HEK293 (cell line): ENCODE measurements at regions not wholly inside any gene's neighbourhood (a gene's known extent, or its start where the extent isn't known, plus 50 kb on each side); places are given as distances from the start of the nearest gene placed in this dataset.

Experiments
- CTCF ChIA-PET: fragments of 350-600 bp; formaldehyde crosslinking; extraction: SDS; loops from one replicate; lab custom pipeline; 2021; ENCODE audit warnings: antibody characterized with exemption; lab: Yijun Ruan, JAX
- POLR2A ChIA-PET: fragments of 300-600 bp; formaldehyde crosslinking; extraction: SDS; loops from one replicate; lab custom pipeline; 2020; ENCODE audit warnings: antibody characterized with exemption, inconsistent platforms; lab: Yijun Ruan, JAX
- H3K27ac ChIP-seq: fragments of 200-500 bp; sonication (Bioruptor generic); 2 replicates; pipeline ENCODE4 v1.5.1; 2014; ENCODE audit warnings: low read depth, low read length, control low read depth, inconsistent platforms; ENCODE audit errors: extremely low read depth
- H3K36me3 ChIP-seq, 2 experiments: fragments of 200-500 bp in 1 of 2; sonication (Bioruptor generic) in 1 of 2; 1 replicate in 1 of 2; 2 replicates in 1 of 2; pipeline ENCODE4 v1.5.1; 2014 to 2017; ENCODE audit warnings: inconsistent platforms in 2 of 2, low read length in 2 of 2; ENCODE audit not compliant: control insufficient read depth in 2 of 2, insufficient read depth in 1 of 2
- H3K4me1 ChIP-seq: fragments of 200-500 bp; sonication (Bioruptor generic); 2 replicates; pipeline ENCODE4 v1.5.1; 2014; ENCODE audit warnings: mild to moderate bottlenecking, low read length, inconsistent platforms; ENCODE audit not compliant: control insufficient read depth, insufficient read depth
- H3K4me3 ChIP-seq: 2 replicates; pipeline ENCODE4 v1.5.1; 2011; ENCODE audit warnings: low read depth, mild to moderate bottlenecking, control low read depth, low read length, moderate library complexity
- H3K9me3 ChIP-seq: fragments of 200-500 bp; sonication (Bioruptor generic); 2 replicates; pipeline ENCODE4 v1.5.1; 2014; ENCODE audit warnings: low read depth, low read length, inconsistent platforms; ENCODE audit not compliant: control insufficient read depth, insufficient read depth
- BCL11A ChIP-seq: fragments of 450-650 bp; formaldehyde crosslinking; IDR thresholded peaks from 2 replicates; pipeline ENCODE4 v1.5.1; 2016; ENCODE audit warnings: low read depth, missing biosample characterization, missing genetic modification characterization
- HOXC10 ChIP-seq: sonication (generic); formaldehyde crosslinking; IDR thresholded peaks from 2 replicates; pipeline ENCODE4 v1.8.1; 2023; ENCODE audit warnings: mild to moderate bottlenecking, missing genetic modification reagents
- KLF1 ChIP-seq: fragments of 450-650 bp; formaldehyde crosslinking; IDR thresholded peaks from 2 replicates; pipeline ENCODE4 v1.5.1; 2016; ENCODE audit warnings: missing biosample characterization, missing genetic modification characterization
- KLF10 ChIP-seq: fragments of 450-650 bp; IDR thresholded peaks from 2 replicates; pipeline ENCODE4 v1.5.1; 2018; ENCODE audit warnings: missing biosample characterization, mild to moderate bottlenecking, missing genetic modification characterization
- MEIS1 ChIP-seq: sonication (generic); formaldehyde crosslinking; IDR thresholded peaks from 2 replicates; pipeline ENCODE4 v1.8.1; 2022; ENCODE audit warnings: missing genetic modification reagents, mild to moderate bottlenecking, borderline replicate concordance
- PRDM2 ChIP-seq: fragments of 450-650 bp; formaldehyde crosslinking; IDR thresholded peaks from 2 replicates; pipeline ENCODE4 v1.5.1; 2016; ENCODE audit warnings: missing biosample characterization, missing genetic modification characterization, borderline replicate concordance
- SP3 ChIP-seq: fragments of 450-650 bp; formaldehyde crosslinking; IDR thresholded peaks from 2 replicates; pipeline ENCODE4 v1.5.1; 2016; ENCODE audit warnings: missing biosample characterization, missing genetic modification characterization
- TRIM28 ChIP-seq: IDR thresholded peaks from 2 replicates; pipeline ENCODE4 v1.6.1; 2011; ENCODE audit warnings: low read length, control low read depth, borderline replicate concordance
- ZFHX2 ChIP-seq: fragments of 450-650 bp; formaldehyde crosslinking; conservative IDR thresholded peaks from 2 replicates; pipeline ENCODE4 v1.5.1; 2016; ENCODE audit warnings: missing biosample characterization, missing genetic modification characterization
- ZNF140 ChIP-seq: fragments of 450-650 bp; formaldehyde crosslinking; IDR thresholded peaks from 2 replicates; pipeline ENCODE4 v1.5.1; 2016; ENCODE audit warnings: missing biosample characterization, missing genetic modification characterization
- ZNF157 ChIP-seq: fragments of 450-650 bp; formaldehyde crosslinking; IDR thresholded peaks from 2 replicates; pipeline ENCODE4 v1.5.1; 2016; ENCODE audit warnings: missing biosample characterization, missing genetic modification characterization
- ZNF214 ChIP-seq: fragments of 450-650 bp; formaldehyde crosslinking; IDR thresholded peaks from 2 replicates; pipeline ENCODE4 v1.5.1; 2017; ENCODE audit warnings: missing biosample characterization, mild to moderate bottlenecking, missing genetic modification characterization, borderline replicate concordance
- ZNF239 ChIP-seq: fragments of 450-650 bp; formaldehyde crosslinking; IDR thresholded peaks from 2 replicates; pipeline ENCODE4 v1.5.1; 2016; ENCODE audit warnings: missing biosample characterization, missing genetic modification characterization
- ZNF302 ChIP-seq: fragments of 450-650 bp; formaldehyde crosslinking; IDR thresholded peaks from 2 replicates; pipeline ENCODE4 v1.5.1; 2016; ENCODE audit warnings: missing biosample characterization, missing genetic modification characterization, low read depth
- ZNF335 ChIP-seq: fragments of 450-650 bp; formaldehyde crosslinking; conservative IDR thresholded peaks from 2 replicates; pipeline ENCODE4 v1.5.1; 2016; ENCODE audit warnings: missing biosample characterization, missing genetic modification characterization
- ZNF37A ChIP-seq: fragments of 450-650 bp; IDR thresholded peaks from 2 replicates; pipeline ENCODE4 v1.5.1; 2018; ENCODE audit warnings: missing biosample characterization, missing genetic modification characterization
- ZNF394 ChIP-seq: fragments of 450-650 bp; formaldehyde crosslinking; IDR thresholded peaks from 2 replicates; pipeline ENCODE4 v1.5.1; 2016; ENCODE audit warnings: missing biosample characterization, missing genetic modification characterization, mild to moderate bottlenecking, moderate library complexity, borderline replicate concordance
- ZNF529 ChIP-seq: fragments of 450-650 bp; formaldehyde crosslinking; IDR thresholded peaks from 2 replicates; pipeline ENCODE4 v1.5.1; 2017; ENCODE audit warnings: missing genetic modification characterization, missing biosample characterization; ENCODE audit not compliant: insufficient replicate concordance
- ZNF571 ChIP-seq: fragments of 450-650 bp; formaldehyde crosslinking; IDR thresholded peaks from 2 replicates; pipeline ENCODE4 v1.5.0; 2017; ENCODE audit warnings: missing biosample characterization, missing genetic modification characterization
- ZNF658 ChIP-seq: fragments of 450-650 bp; formaldehyde crosslinking; IDR thresholded peaks from 2 replicates; pipeline ENCODE4; 2016; ENCODE audit warnings: missing biosample characterization, missing genetic modification characterization
- ZNF677 ChIP-seq: fragments of 450-650 bp; IDR thresholded peaks from 2 replicates; pipeline ENCODE4 v1.5.0; 2018; ENCODE audit warnings: missing biosample characterization, mild to moderate bottlenecking, missing genetic modification characterization, moderate library complexity
- ZSCAN18 ChIP-seq: fragments of 450-650 bp; formaldehyde crosslinking; IDR thresholded peaks from 2 replicates; pipeline ENCODE4 v1.5.1; 2016; ENCODE audit warnings: missing biosample characterization, missing genetic modification characterization

GRCh38 chr12:130104571-130105106, 57.6 kb upstream of the FZD10 start:
- ChIA-PET CTCF (interaction anchor here (0.7 kb wide), 1 partner anchor 720 kb away, joined by 4 read pairs; no protein-coding TSS in a partner anchor), POLR2A (interaction anchor here (0.5 kb wide), 1 partner anchor 57 kb away, joined by 13 read pairs; no protein-coding TSS in a partner anchor)
- no peak for TF ChIP-seq ZNF140 (tag by site-specific recombination)
- TF ChIP-seq TRIM28, result peak; percentile 32; the same call in 1 of the 2 replicates
- no peak for TF ChIP-seq HOXC10 (CRISPR knock-in tag)
- TF ChIP-seq SP3 (tag by site-specific recombination), result no peak
- Histone ChIP-seq H3K36me3 (no peaks in the 10 kb centered on the region), H3K4me3 (no peak overlapping the region), H3K9me3 (no peaks in the 10 kb centered on the region), H3K4me1 (no peaks in the 10 kb centered on the region), H3K27ac (no peak overlapping the region)

- Histone ChIP-seq H3K36me3 (no peaks in the 10 kb centered on the region), H3K9me3 (no peaks in the 10 kb centered on the region), H3K4me3 (no peak overlapping the region), H3K4me1 (no peaks in the 10 kb centered on the region), H3K27ac (no peak overlapping the region)
- POLR2A ChIA-PET, result no interaction called here
- TF ChIP-seq ZNF302 (tag by site-specific recombination) (no peak), KLF10 (tag by site-specific recombination) (no peak), ZNF658 (tag by site-specific recombination) (no peak), ZNF157 (tag by site-specific recombination) (no peak), BCL11A (tag by site-specific recombination) (no peak), ZNF239 (tag by site-specific recombination) (no peak), ZSCAN18 (tag by site-specific recombination) (no peak), ZNF677 (no peak), ZNF529 (tag by site-specific recombination) (no peak), ZNF214 (tag by site-specific recombination) (no peak), ZFHX2 (no peak), MEIS1 (CRISPR knock-in tag) (no peak), ZNF571 (tag by site-specific recombination) (no peak), ZNF394 (no peak), ZNF37A (tag by site-specific recombination) (no peak), KLF1 (tag by site-specific recombination) (no peak), ZNF335 (tag by site-specific recombination) (no peak), PRDM2 (tag by site-specific recombination) (no peak)
- CTCF ChIA-PET, result no interaction called here
Measured at GRCh38 chr12:130109062-130109945, 53.0 kb upstream of the FZD10 start.
